Transverse colon (tissue), 4 donors: ENCODE measurements at regions not wholly inside any gene's neighbourhood (a gene's known extent, or its start where the extent isn't known, plus 50 kb on each side); places are given as distances from the start of the nearest gene placed in this dataset.

Experiments used
- CTCF ChIP-seq, 5 experiments: fragments of 200-600 bp in 3 of 5; fragments of 450-650 bp in 2 of 5; sonication (generic) in 3 of 5; IDR thresholded peaks; 1 replicate in 2 of 5; 2 replicates in 3 of 5; pipeline ENCODE4 v1.5.1; 2016 to 2017; ENCODE audit warnings: antibody characterized with exemption in 5 of 5, inconsistent platforms in 3 of 5, mild to moderate bottlenecking in 2 of 5, moderate library complexity in 1 of 5
- POLR2AphosphoS5 ChIP-seq, 3 donors: sonication (generic); formaldehyde crosslinking; IDR thresholded peaks; one replicate each; pipeline ENCODE4 v1.6.1; 2016; ENCODE audit warnings: antibody characterized with exemption in 3 of 3

GRCh38 chr2:192809173-192809572 is 614.4 kb upstream of the TMEFF2 start:
- TF ChIP-seq POLR2AphosphoS5 (IDR thresholded peaks at IDR 0.05) (no peak), CTCF (IDR thresholded peaks at IDR 0.05) (no peak)
